Endothelial cell of umbilical vein (primary cell): ENCODE measurements at regions not wholly inside any gene's neighbourhood (a gene's known extent, or its start where the extent isn't known, plus 50 kb on each side); places are given as distances from the start of the nearest gene placed in this dataset.

Source experiments
- CTCF ChIP-seq, 2 donors: IDR thresholded peaks; 1 replicate in 1 of 2; 2 replicates in 1 of 2; pipeline ENCODE4 v1.5.1; 2011; ENCODE audit warnings: low read length in 2 of 2, mild to moderate bottlenecking in 2 of 2, moderate library complexity in 2 of 2, control low read depth in 1 of 2, inconsistent platforms in 1 of 2, low read depth in 1 of 2; ENCODE audit not compliant: insufficient read depth in 1 of 2; ENCODE audit errors: extremely low read depth in 1 of 2
- EZH2 ChIP-seq: IDR thresholded peaks from 2 replicates; pipeline ENCODE4 v1.6.1; 2012; ENCODE audit warnings: borderline replicate concordance, low read depth, mild to moderate bottlenecking, moderate library complexity, low read length, inconsistent platforms; ENCODE audit not compliant: severe bottlenecking
- POLR2A ChIP-seq: IDR thresholded peaks from 2 replicates; pipeline ENCODE4 v1.6.1; 2012; ENCODE audit warnings: low read depth, mild to moderate bottlenecking, control low read depth, low read length

- TF ChIP-seq CTCF (IDR thresholded peaks at IDR 0.05; ENCODE audit: extremely low read depth in 1 of 2, insufficient read depth in 1 of 2, low read depth in 1 of 2, low read length in 2 of 2) (no peak), EZH2 (no peak), POLR2A (no peak)
Observed at GRCh38 chr1:229149435-229149834, 121.5 kb upstream of the RAB4A start.
